Karpas-422 (cell line): ENCODE measurements at regions not wholly inside any gene's neighbourhood (a gene's known extent, or its start where the extent isn't known, plus 50 kb on each side); places are given as distances from the start of the nearest gene placed in this dataset.

Experiments used
- DNase-seq: peaks from one replicate; pipeline ENCODE4 v3.0.0-alpha.2; 2015
- H2AFZ ChIP-seq: fragments of 200-600 bp; sonication (generic); 2 replicates; pipeline ENCODE4 v1.6.1; 2014; ENCODE audit warnings: antibody characterized with exemption, low read length, mixed read lengths
- H3K27ac ChIP-seq: fragments of 200-600 bp; sonication (generic); 2 replicates; pipeline ENCODE4 v1.5.1; 2014; ENCODE audit warnings: mild to moderate bottlenecking, low read length, moderate library complexity
- H3K27me3 ChIP-seq: fragments of 200-600 bp; sonication (generic); 2 replicates; pipeline ENCODE4 v1.6.1; 2014; ENCODE audit warnings: low read length, mixed read lengths
- H3K36me3 ChIP-seq: fragments of 200-600 bp; sonication (generic); 2 replicates; pipeline ENCODE4 v1.6.1; 2014; ENCODE audit warnings: low read length, mixed read lengths; ENCODE audit not compliant: insufficient read depth
- H3K4me1 ChIP-seq: fragments of 200-600 bp; sonication (generic); 2 replicates; pipeline ENCODE4 v1.6.1; 2014; ENCODE audit warnings: mild to moderate bottlenecking, low read length, mixed read lengths
- H3K4me2 ChIP-seq: fragments of 200-600 bp; sonication (generic); 2 replicates; pipeline ENCODE4 v1.6.1; 2014; ENCODE audit warnings: low read length, low read depth, mild to moderate bottlenecking; ENCODE audit not compliant: poor library complexity, severe bottlenecking
- H3K4me3 ChIP-seq: fragments of 200-600 bp; sonication (generic); 2 replicates; pipeline ENCODE4 v1.5.1; 2014; ENCODE audit warnings: mild to moderate bottlenecking, antibody characterized with exemption, low read length, mixed read lengths
- H3K79me2 ChIP-seq: fragments of 200-600 bp; sonication (generic); 2 replicates; pipeline ENCODE4 v1.6.1; 2014; ENCODE audit warnings: mild to moderate bottlenecking, low read length, mixed read lengths
- H3K9ac ChIP-seq: fragments of 200-600 bp; sonication (generic); 2 replicates; pipeline ENCODE4 v1.6.0; 2014; ENCODE audit warnings: low read length
- H3K9me2 ChIP-seq: fragments of 200-600 bp; sonication (generic), shearing (Covaris generic); replicated peaks from 2 replicates; pipeline ENCODE4 v1.6.0; 2014; ENCODE audit warnings: mild to moderate bottlenecking, low read length, moderate library complexity; ENCODE audit not compliant: insufficient read depth
- H3K9me3 ChIP-seq: fragments of 300-700, 200-600 bp; sonication (generic); 2 replicates; pipeline ENCODE4 v1.6.1; 2014; ENCODE audit warnings: low read length, mixed read lengths
- H4K20me1 ChIP-seq: fragments of 200-600 bp; sonication (generic); 2 replicates; pipeline ENCODE4 v1.6.1; 2014; ENCODE audit warnings: mild to moderate bottlenecking, antibody characterized with exemption, low read length, low read depth; ENCODE audit not compliant: insufficient read depth

GRCh38 chr18:66971960-66972359 lies 368.1 kb upstream of the CDH19 start:
- Histone ChIP-seq H3K36me3 (no peaks in the 10 kb centered on the region), H3K9me3 (peaks cover 66% of the 10 kb centered on the region), H2AFZ (no peak overlapping the region), H3K27me3 (no peaks in the 10 kb centered on the region), H3K79me2 (no peaks in the 10 kb centered on the region), H3K9ac (no peak overlapping the region), H4K20me1 (no peaks in the 10 kb centered on the region), H3K4me1 (no peaks in the 10 kb centered on the region), H3K27ac (no peak overlapping the region), H3K9me2 (no peaks in the 10 kb centered on the region), H3K4me2 (no peak overlapping the region), H3K4me3 (no peak overlapping the region)
- no peak for DNase-seq

GRCh38 chr18:66966171-66966570 lies 362.3 kb upstream of the CDH19 start:
- no peak overlapping the region for H2AFZ ChIP-seq
- H3K9me3 ChIP-seq = peaks cover 64% of the 10 kb centered on the region
- H3K27me3 ChIP-seq = no peaks in the 10 kb centered on the region
- no peaks in the 10 kb centered on the region for H3K79me2 ChIP-seq
- H3K27ac ChIP-seq = no peak overlapping the region
- no peak overlapping the region for H3K4me3 ChIP-seq
- no peak overlapping the region for H3K9ac ChIP-seq
- no peaks in the 10 kb centered on the region for H4K20me1 ChIP-seq
- H3K4me1 ChIP-seq = no peaks in the 10 kb centered on the region
- no peak overlapping the region for H3K4me2 ChIP-seq
- H3K36me3 ChIP-seq = no peaks in the 10 kb centered on the region
- no peak for DNase-seq
- H3K9me2 ChIP-seq = no peaks in the 10 kb centered on the region

- H3K4me1 ChIP-seq = no peaks in the 10 kb centered on the region
- no peak overlapping the region for H3K9ac ChIP-seq
- no peaks in the 10 kb centered on the region for H4K20me1 ChIP-seq
- H3K36me3 ChIP-seq = no peaks in the 10 kb centered on the region
- no peak overlapping the region for H3K4me3 ChIP-seq
- DNase-seq = no peak
- H2AFZ ChIP-seq = no peak overlapping the region
- H3K9me2 ChIP-seq = no peaks in the 10 kb centered on the region
- H3K27me3 ChIP-seq = no peaks in the 10 kb centered on the region
- no peaks in the 10 kb centered on the region for H3K79me2 ChIP-seq
- H3K4me2 ChIP-seq = no peak overlapping the region
- no peak overlapping the region for H3K27ac ChIP-seq
- peaks cover 46% of the 10 kb centered on the region for H3K9me3 ChIP-seq
Measured at GRCh38 chr18:66958309-66958708, 354.4 kb upstream of the CDH19 start.

- H3K9me3 ChIP-seq = peaks cover 46% of the 10 kb centered on the region
- no peak overlapping the region for H3K9ac ChIP-seq
- H3K4me2 ChIP-seq = no peak overlapping the region
- no peaks in the 10 kb centered on the region for H3K4me1 ChIP-seq
- H3K27ac ChIP-seq = no peak overlapping the region
- no peaks in the 10 kb centered on the region for H4K20me1 ChIP-seq
- H3K27me3 ChIP-seq = no peaks in the 10 kb centered on the region
- DNase-seq = no peak
- H3K79me2 ChIP-seq = no peaks in the 10 kb centered on the region
- no peak overlapping the region for H2AFZ ChIP-seq
- no peak overlapping the region for H3K4me3 ChIP-seq
- no peaks in the 10 kb centered on the region for H3K9me2 ChIP-seq
- H3K36me3 ChIP-seq = no peaks in the 10 kb centered on the region
Measured at GRCh38 chr18:66951750-66952149, 347.9 kb upstream of the CDH19 start.

- peaks cover 50% of the 10 kb centered on the region for H3K9me3 ChIP-seq
- no peaks in the 10 kb centered on the region for H3K4me1 ChIP-seq
- H3K9me2 ChIP-seq = no peaks in the 10 kb centered on the region
- no peak overlapping the region for H3K4me3 ChIP-seq
- H3K9ac ChIP-seq = no peak overlapping the region
- H3K27me3 ChIP-seq = no peaks in the 10 kb centered on the region
- H4K20me1 ChIP-seq = no peaks in the 10 kb centered on the region
- H2AFZ ChIP-seq = no peak overlapping the region
- H3K36me3 ChIP-seq = no peaks in the 10 kb centered on the region
- no peak for DNase-seq
- H3K27ac ChIP-seq = no peak overlapping the region
- H3K79me2 ChIP-seq = no peaks in the 10 kb centered on the region
- no peak overlapping the region for H3K4me2 ChIP-seq
Measured at GRCh38 chr18:66949419-66949818, 345.5 kb upstream of the CDH19 start.

- no peak for DNase-seq
- H3K9ac ChIP-seq = no peak overlapping the region
- no peaks in the 10 kb centered on the region for H4K20me1 ChIP-seq
- no peaks in the 10 kb centered on the region for H3K9me2 ChIP-seq
- no peak overlapping the region for H2AFZ ChIP-seq
- H3K4me2 ChIP-seq = no peak overlapping the region
- no peaks in the 10 kb centered on the region for H3K27me3 ChIP-seq
- H3K4me1 ChIP-seq = no peaks in the 10 kb centered on the region
- no peak overlapping the region for H3K27ac ChIP-seq
- H3K36me3 ChIP-seq = no peaks in the 10 kb centered on the region
- no peaks in the 10 kb centered on the region for H3K79me2 ChIP-seq
- H3K4me3 ChIP-seq = no peak overlapping the region
- H3K9me3 ChIP-seq = peaks cover 69% of the 10 kb centered on the region
Measured at GRCh38 chr18:66937546-66937945, 333.7 kb upstream of the CDH19 start.

- H3K9me3 ChIP-seq = peaks cover 61% of the 10 kb centered on the region
- no peaks in the 10 kb centered on the region for H3K79me2 ChIP-seq
- H3K27me3 ChIP-seq = no peaks in the 10 kb centered on the region
- no peaks in the 10 kb centered on the region for H3K4me1 ChIP-seq
- H3K36me3 ChIP-seq = no peaks in the 10 kb centered on the region
- H4K20me1 ChIP-seq = no peaks in the 10 kb centered on the region
- H3K4me3 ChIP-seq = no peak overlapping the region
- no peak overlapping the region for H3K27ac ChIP-seq
- H2AFZ ChIP-seq = no peak overlapping the region
- H3K4me2 ChIP-seq = no peak overlapping the region
- H3K9me2 ChIP-seq = no peaks in the 10 kb centered on the region
- no peak for DNase-seq
- no peak overlapping the region for H3K9ac ChIP-seq
Measured at GRCh38 chr18:66931010-66931409, 327.1 kb upstream of the CDH19 start.

- no peak overlapping the region for H3K4me2 ChIP-seq
- H3K9ac ChIP-seq = no peak overlapping the region
- no peak overlapping the region for H3K27ac ChIP-seq
- H3K9me2 ChIP-seq = no peaks in the 10 kb centered on the region
- H3K36me3 ChIP-seq = no peaks in the 10 kb centered on the region
- H3K4me1 ChIP-seq = no peaks in the 10 kb centered on the region
- peaks cover 49% of the 10 kb centered on the region for H3K9me3 ChIP-seq
- no peaks in the 10 kb centered on the region for H3K27me3 ChIP-seq
- H4K20me1 ChIP-seq = no peaks in the 10 kb centered on the region
- no peak for DNase-seq
- H2AFZ ChIP-seq = no peak overlapping the region
- H3K79me2 ChIP-seq = no peaks in the 10 kb centered on the region
- H3K4me3 ChIP-seq = no peak overlapping the region
Measured at GRCh38 chr18:66916834-66917233, 312.9 kb upstream of the CDH19 start.

- no peaks in the 10 kb centered on the region for H3K4me1 ChIP-seq
Measured at GRCh38 chr18:66900837-66901236, 296.9 kb upstream of the CDH19 start.

More at GRCh38 chr18:66900837-66901236, 296.9 kb upstream of the CDH19 start:
- H3K27me3 ChIP-seq = no peaks in the 10 kb centered on the region
- H3K9me2 ChIP-seq = no peaks in the 10 kb centered on the region
- H3K4me2 ChIP-seq = no peak overlapping the region
- no peaks in the 10 kb centered on the region for H3K79me2 ChIP-seq
- H4K20me1 ChIP-seq = no peaks in the 10 kb centered on the region
- DNase-seq = no peak
- H3K36me3 ChIP-seq = no peaks in the 10 kb centered on the region
- H3K4me3 ChIP-seq = no peak overlapping the region
- H3K27ac ChIP-seq = no peak overlapping the region
- H3K9ac ChIP-seq = no peak overlapping the region
- peaks cover 50% of the 10 kb centered on the region for H3K9me3 ChIP-seq
- no peak overlapping the region for H2AFZ ChIP-seq
